HG03442 (cell line): ENCODE measurements at regions not wholly inside any gene's neighbourhood (a gene's known extent, or its start where the extent isn't known, plus 50 kb on each side); places are given as distances from the start of the nearest gene placed in this dataset.

Experiments used
- ATAC-seq: cut with Tn5 transposase; IDR thresholded peaks from one replicate; pipeline ENCODE4 v1.9.1; 2021; ENCODE audit warnings: mild to moderate bottlenecking, moderate library complexity; ENCODE audit not compliant: unreplicated experiment

- no peak for ATAC-seq
Measured at GRCh38 chr2:117701365-117701764, 113.1 kb upstream of the DDX18 start.

GRCh38 chr2:117702098-117702497 is 112.4 kb upstream of the DDX18 start:
- ATAC-seq = no peak

- ATAC-seq = no peak
Measured at GRCh38 chr2:117703858-117704257, 110.6 kb upstream of the DDX18 start.

- ATAC-seq = no peak
Measured at GRCh38 chr2:117704818-117705217, 109.7 kb upstream of the DDX18 start.

GRCh38 chr2:117707874-117708273 is 106.6 kb upstream of the DDX18 start:
- no peak for ATAC-seq

GRCh38 chr2:117712684-117713083 is 101.8 kb upstream of the DDX18 start:
- no peak for ATAC-seq

GRCh38 chr2:117714110-117714509 is 100.4 kb upstream of the DDX18 start:
- ATAC-seq = no peak

- ATAC-seq = no peak
Measured at GRCh38 chr2:117714745-117715417, 99.6 kb upstream of the DDX18 start.

GRCh38 chr2:117716505-117716904 is 98.0 kb upstream of the DDX18 start:
- no peak for ATAC-seq

GRCh38 chr2:117717072-117717471 is 97.4 kb upstream of the DDX18 start:
- ATAC-seq = no peak

- no peak for ATAC-seq
Measured at GRCh38 chr2:117718048-117718447, 96.4 kb upstream of the DDX18 start.

- no peak for ATAC-seq
Measured at GRCh38 chr2:117720765-117721164, 93.7 kb upstream of the DDX18 start.

GRCh38 chr2:117723483-117723882 is 91.0 kb upstream of the DDX18 start:
- ATAC-seq = no peak

- ATAC-seq = no peak
Measured at GRCh38 chr2:117723888-117724434, 90.5 kb upstream of the DDX18 start.

- ATAC-seq = no peak
Measured at GRCh38 chr2:117726747-117727146, 87.7 kb upstream of the DDX18 start.

- ATAC-seq = no peak
Measured at GRCh38 chr2:117737846-117738245, 76.6 kb upstream of the DDX18 start.

GRCh38 chr2:117738991-117739839 is 75.3 kb upstream of the DDX18 start:
- ATAC-seq = no peak

GRCh38 chr2:117745537-117745936 is 69.0 kb upstream of the DDX18 start:
- no peak for ATAC-seq

- ATAC-seq = no peak
Measured at GRCh38 chr2:117755768-117756167, 58.7 kb upstream of the DDX18 start.

GRCh38 chr2:117760916-117761315 is 53.6 kb upstream of the DDX18 start:
- ATAC-seq = no peak

- ATAC-seq = no peak
Measured at GRCh38 chr2:117762454-117762853, 52.0 kb upstream of the DDX18 start.

- no peak for ATAC-seq
Measured at GRCh38 chr2:117763804-117764203, 50.7 kb upstream of the DDX18 start.
